HEK293 (cell line): ENCODE measurements at regions not wholly inside any gene's neighbourhood (a gene's known extent, or its start where the extent isn't known, plus 50 kb on each side); places are given as distances from the start of the nearest gene placed in this dataset.

Experiments used
- CTCF ChIP-seq: fragments of 450-650 bp; formaldehyde crosslinking; IDR thresholded peaks from 2 replicates; pipeline ENCODE4 v1.5.1; 2016; ENCODE audit warnings: missing biosample characterization, missing genetic modification characterization
- ZNF473 ChIP-seq: fragments of 450-650 bp; formaldehyde crosslinking; IDR thresholded peaks from 2 replicates; pipeline ENCODE4 v1.5.1; 2017; ENCODE audit warnings: missing biosample characterization, missing genetic modification characterization

GRCh38 chr1:116261227-116261626 lies 111.8 kb upstream of the ATP1A1 start:
- TF ChIP-seq CTCF, result no peak
- no peak for TF ChIP-seq ZNF473 (tag by site-specific recombination)
